Upper lobe of left lung (tissue), 6 donors: ENCODE measurements at regions not wholly inside any gene's neighbourhood (a gene's known extent, or its start where the extent isn't known, plus 50 kb on each side); places are given as distances from the start of the nearest gene placed in this dataset.

Experiments
- ATAC-seq, 2 donors: fragments of 200-7000 bp; cut with Tn5 transposase; one replicate each; pipeline ENCODE4 v1.9.1; 2022; ENCODE audit warnings: mild to moderate bottlenecking in 2 of 2, moderate library complexity in 2 of 2; ENCODE audit not compliant: low FRiP score in 2 of 2
- DNase-seq, 2 donors: peaks; one replicate each; pipeline ENCODE4 v3.0.0-alpha.2; 2019 to 2020
- H3K27ac ChIP-seq, 4 donors: fragments of 200-600 bp; sonication (generic); one replicate each; pipeline ENCODE4 v1.5.1; 2016 to 2019
- H3K27me3 ChIP-seq, 4 donors: fragments of 200-600 bp; sonication (generic); one replicate each; pipeline ENCODE4 v1.5.1; 2017 to 2019
- H3K36me3 ChIP-seq, 4 donors: fragments of 200-600 bp; sonication (generic); one replicate each; pipeline ENCODE4 v1.5.1; 2016 to 2019
- H3K4me1 ChIP-seq, 4 donors: fragments of 200-600 bp; sonication (generic); one replicate each; pipeline ENCODE4 v1.5.1; 2018 to 2019
- H3K4me3 ChIP-seq, 4 donors: fragments of 200-600 bp; sonication (generic); one replicate each; pipeline ENCODE4 v1.5.1; 2017 to 2019; ENCODE audit warnings: mild to moderate bottlenecking in 2 of 4, moderate library complexity in 1 of 4
- H3K9me3 ChIP-seq, 4 donors: fragments of 200-600 bp; sonication (generic); one replicate each; pipeline ENCODE4 v1.5.1; 2018 to 2019
- EP300 ChIP-seq, 4 donors: sonication (generic); formaldehyde crosslinking; IDR thresholded peaks; one replicate each; pipeline ENCODE4 v1.5.1; 2017; ENCODE audit warnings: antibody characterized with exemption in 4 of 4, control low read depth in 2 of 4
- POLR2A ChIP-seq, 4 donors: fragments of 450-650 bp; IDR thresholded peaks; one replicate each; pipeline ENCODE4 v1.5.1; 2016 to 2017; ENCODE audit warnings: antibody characterized with exemption in 4 of 4, mild to moderate bottlenecking in 2 of 4
- POLR2AphosphoS5 ChIP-seq, 2 donors: sonication (generic); formaldehyde crosslinking; IDR thresholded peaks; one replicate each; pipeline ENCODE4 v1.5.1; 2017; ENCODE audit warnings: antibody characterized with exemption in 2 of 2
- WGBS, 2 donors: methylation state at CpG; one replicate each; pipeline ENCODE4 v1.1.5; 2017 to 2018; 5-methylcytosine and 5-hydroxymethylcytosine counted together
- TF ChIP-seq, protein P1 (sequence below), 6 experiments: fragments of 450-650 bp in 4 of 6; fragments of 200-600 bp in 2 of 6; sonication (generic) in 2 of 6; IDR thresholded peaks; one replicate each; pipeline ENCODE4 v1.5.1; 2016 to 2019; ENCODE audit warnings: antibody characterized with exemption in 6 of 6
- donor health status: DM: no; HTN: no; CAD: no; lungs with moderate emphysema.
- donor health status: DM: no; HTN: yes; CAD: no; lungs with severe emphysema.

DNA sequence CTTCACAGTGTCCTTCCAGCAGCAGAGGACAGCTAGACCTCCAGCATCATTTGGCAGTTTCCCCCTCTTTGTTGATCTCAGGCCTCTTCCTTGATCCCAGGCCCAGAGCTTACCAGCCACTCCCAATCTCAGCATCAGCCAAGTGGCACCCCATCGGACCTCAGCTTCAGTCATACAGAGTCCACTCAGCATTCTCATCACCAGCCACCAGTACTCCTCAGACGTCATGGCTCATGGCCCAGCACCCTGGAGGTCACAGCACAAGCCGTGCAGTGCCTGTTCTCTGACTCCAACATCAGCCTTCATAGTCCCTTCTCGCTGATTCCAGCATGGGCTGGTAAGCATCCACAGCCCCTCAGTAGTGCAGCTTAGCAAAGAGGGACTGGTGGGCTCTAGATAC lies 487.6 kb upstream of the DAB1 start:
- H3K27me3 ChIP-seq = no peaks in the 10 kb centered on the region
- H3K27ac ChIP-seq = no peak overlapping the region
- H3K36me3 ChIP-seq = no peaks in the 10 kb centered on the region
- no peaks in the 10 kb centered on the region for H3K9me3 ChIP-seq
- 84 to 89% methylated on average over 4 of the region's 4 CpGs for WGBS, 2 donors
- H3K4me1 ChIP-seq = no peaks in the 10 kb centered on the region
- no peak for ATAC-seq
- no peak overlapping the region for H3K4me3 ChIP-seq
- DNase-seq = no peak
- TF ChIP-seq, protein P1, sequence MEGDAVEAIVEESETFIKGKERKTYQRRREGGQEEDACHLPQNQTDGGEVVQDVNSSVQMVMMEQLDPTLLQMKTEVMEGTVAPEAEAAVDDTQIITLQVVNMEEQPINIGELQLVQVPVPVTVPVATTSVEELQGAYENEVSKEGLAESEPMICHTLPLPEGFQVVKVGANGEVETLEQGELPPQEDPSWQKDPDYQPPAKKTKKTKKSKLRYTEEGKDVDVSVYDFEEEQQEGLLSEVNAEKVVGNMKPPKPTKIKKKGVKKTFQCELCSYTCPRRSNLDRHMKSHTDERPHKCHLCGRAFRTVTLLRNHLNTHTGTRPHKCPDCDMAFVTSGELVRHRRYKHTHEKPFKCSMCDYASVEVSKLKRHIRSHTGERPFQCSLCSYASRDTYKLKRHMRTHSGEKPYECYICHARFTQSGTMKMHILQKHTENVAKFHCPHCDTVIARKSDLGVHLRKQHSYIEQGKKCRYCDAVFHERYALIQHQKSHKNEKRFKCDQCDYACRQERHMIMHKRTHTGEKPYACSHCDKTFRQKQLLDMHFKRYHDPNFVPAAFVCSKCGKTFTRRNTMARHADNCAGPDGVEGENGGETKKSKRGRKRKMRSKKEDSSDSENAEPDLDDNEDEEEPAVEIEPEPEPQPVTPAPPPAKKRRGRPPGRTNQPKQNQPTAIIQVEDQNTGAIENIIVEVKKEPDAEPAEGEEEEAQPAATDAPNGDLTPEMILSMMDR (IDR thresholded peaks at IDR 0.05) = no peak
- TF ChIP-seq POLR2AphosphoS5 (IDR thresholded peaks at IDR 0.05) (no peak), POLR2A (IDR thresholded peaks at IDR 0.05) (no peak), EP300 (IDR thresholded peaks at IDR 0.05) (no peak)

DNA sequence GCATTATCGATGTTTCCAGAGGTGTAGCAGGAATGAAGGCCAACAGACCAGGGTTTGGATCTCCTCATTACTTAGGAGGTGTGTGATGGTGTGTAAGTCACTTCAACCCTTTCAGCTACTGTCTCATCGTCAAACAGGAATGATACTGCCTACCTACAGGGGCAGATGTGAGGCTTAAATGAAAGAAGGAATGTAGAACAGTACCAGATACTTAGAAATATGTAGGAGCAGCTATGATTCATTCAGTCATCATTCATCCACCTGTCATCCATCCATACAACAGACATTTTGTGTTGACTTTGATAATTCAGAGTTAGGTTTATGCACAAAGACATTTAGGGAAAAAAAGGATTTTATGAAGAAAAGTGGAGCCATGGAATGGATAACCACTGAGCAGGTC lies 486.9 kb upstream of the DAB1 start:
- no peaks in the 10 kb centered on the region for H3K27me3 ChIP-seq
- no peaks in the 10 kb centered on the region for H3K9me3 ChIP-seq
- ATAC-seq = no peak
- H3K36me3 ChIP-seq = no peaks in the 10 kb centered on the region
- no peaks in the 10 kb centered on the region for H3K4me1 ChIP-seq
- no peak overlapping the region for H3K4me3 ChIP-seq
- no peak overlapping the region for H3K27ac ChIP-seq
- TF ChIP-seq, protein P1 (IDR thresholded peaks at IDR 0.05) = no peak
- TF ChIP-seq POLR2A (IDR thresholded peaks at IDR 0.05) = no peak
- TF ChIP-seq POLR2AphosphoS5 (IDR thresholded peaks at IDR 0.05) = no peak
- no peak for TF ChIP-seq EP300 (IDR thresholded peaks at IDR 0.05)
- WGBS, 2 donors = 82% methylated on average over 2 of the region's 2 CpGs
- DNase-seq = no peak

DNA sequence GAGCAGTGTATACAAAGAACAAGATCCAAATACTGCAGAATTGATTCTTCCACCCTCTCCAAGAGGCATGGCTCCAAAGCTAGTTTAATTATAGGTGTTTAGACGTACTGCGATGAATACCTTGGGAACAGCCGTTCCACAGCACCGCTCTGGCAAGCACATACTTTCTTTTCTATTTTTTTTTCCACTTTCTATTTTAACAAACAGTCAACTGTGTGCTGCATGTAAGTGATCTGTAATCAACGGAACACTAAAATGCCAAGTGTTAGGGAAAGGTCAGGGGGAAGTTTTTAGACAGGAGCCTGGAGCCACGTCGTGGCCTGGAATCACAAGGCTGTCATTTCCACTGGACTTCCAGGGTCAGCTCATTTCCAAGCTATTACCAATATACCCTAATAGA lies 486.4 kb upstream of the DAB1 start:
- Histone ChIP-seq H3K27ac (no peak overlapping the region), H3K36me3 (no peaks in the 10 kb centered on the region), H3K9me3 (no peaks in the 10 kb centered on the region), H3K27me3 (no peaks in the 10 kb centered on the region), H3K4me3 (no peak overlapping the region), H3K4me1 (no peaks in the 10 kb centered on the region)
- ATAC-seq (no peak), DNase-seq (no peak)
- TF ChIP-seq POLR2AphosphoS5 (IDR thresholded peaks at IDR 0.05) (no peak), POLR2A (IDR thresholded peaks at IDR 0.05) (no peak), EP300 (IDR thresholded peaks at IDR 0.05) (no peak)
- TF ChIP-seq, protein P1 (IDR thresholded peaks at IDR 0.05) = no peak
- WGBS, 2 donors = 82 to 90% methylated on average over 7 of the region's 7 CpGs

DNA sequence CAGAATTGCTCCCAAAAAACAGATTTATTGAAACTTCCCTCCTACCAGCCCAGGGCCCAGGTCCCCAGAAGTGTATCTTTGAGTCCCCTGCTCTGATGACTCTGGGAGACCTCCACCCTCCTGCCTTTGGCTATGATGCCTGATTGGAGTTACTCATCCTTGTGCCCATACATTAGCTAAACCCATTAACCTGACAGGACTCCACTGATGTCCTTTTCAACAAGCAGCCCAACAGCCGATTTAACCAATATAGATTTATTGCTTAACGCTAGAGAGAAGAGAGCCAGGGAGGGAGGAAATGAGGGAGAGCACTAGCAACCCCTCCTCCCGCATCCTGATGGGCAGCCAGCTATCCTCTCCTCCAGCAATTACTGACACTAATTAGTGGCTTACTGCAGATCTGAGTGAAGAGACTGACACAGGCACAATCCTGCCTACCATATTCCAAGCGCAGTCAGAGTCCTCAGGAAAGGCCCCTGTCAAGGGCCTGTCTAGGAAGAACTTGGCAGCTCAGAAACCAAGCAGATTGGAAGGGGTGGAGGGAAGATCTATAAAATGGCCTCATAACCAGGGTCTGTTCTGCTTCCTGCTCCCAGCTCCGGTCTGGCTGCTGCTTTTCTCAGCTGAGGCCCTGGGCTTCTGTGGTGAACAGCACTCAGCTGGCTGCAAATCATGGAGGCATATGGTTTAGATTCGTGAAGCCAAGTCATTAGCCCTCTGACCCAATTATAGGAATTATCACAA lies 484.5 kb upstream of the DAB1 start:
- no peaks in the 10 kb centered on the region for H3K9me3 ChIP-seq
- ATAC-seq (no peak), DNase-seq (no peak)
- H3K4me3 ChIP-seq = no peak overlapping the region
- no peaks in the 10 kb centered on the region for H3K36me3 ChIP-seq
- TF ChIP-seq POLR2AphosphoS5 (IDR thresholded peaks at IDR 0.05) (no peak), POLR2A (IDR thresholded peaks at IDR 0.05) (no peak), EP300 (IDR thresholded peaks at IDR 0.05) (no peak)
- TF ChIP-seq, protein P1 (IDR thresholded peaks at IDR 0.05) = no peak
- no peak overlapping the region for H3K27ac ChIP-seq
- H3K27me3 ChIP-seq = no peaks in the 10 kb centered on the region
- WGBS, 2 donors = 57 to 66% methylated on average over 6 of the region's 6 CpGs
- no peaks in the 10 kb centered on the region for H3K4me1 ChIP-seq
